ENCODE measurements at regions not wholly inside any gene's neighbourhood (a gene's known extent, or its start where the extent isn't known, plus 50 kb on each side); places are given as distances from the start of the nearest gene placed in this dataset.

- Mint-ChIP-seq H3K27ac (no peak overlapping the region), H3K9me3 (no peaks in the 10 kb centered on the region), H3K36me3 (ENCODE audit: low read depth) (no peaks in the 10 kb centered on the region), H3K27me3 (no peaks in the 10 kb centered on the region), H3K4me1 (ENCODE audit: low read depth) (peaks cover 18% of the 10 kb centered on the region), H3K4me3 (no peak overlapping the region)
- ATAC-seq (peak; percentile 38), DNase-seq (no peak)
- intact Hi-C loops (cut with micrococcal nuclease), result no loop called here
- CTCF ChIA-PET, result interaction anchor here (1.1 to 3.4 kb wide), 3 partner anchors 14 to 22 kb away, joined by 3 to 19 read pairs (median 3); no protein-coding TSS in a partner anchor
- POLR2A ChIA-PET, result interaction anchor here (0.6 kb wide), 1 partner anchor 119 kb away, joined by 3 read pairs; no protein-coding TSS in a partner anchor
- TF ChIP-seq, protein P1, sequence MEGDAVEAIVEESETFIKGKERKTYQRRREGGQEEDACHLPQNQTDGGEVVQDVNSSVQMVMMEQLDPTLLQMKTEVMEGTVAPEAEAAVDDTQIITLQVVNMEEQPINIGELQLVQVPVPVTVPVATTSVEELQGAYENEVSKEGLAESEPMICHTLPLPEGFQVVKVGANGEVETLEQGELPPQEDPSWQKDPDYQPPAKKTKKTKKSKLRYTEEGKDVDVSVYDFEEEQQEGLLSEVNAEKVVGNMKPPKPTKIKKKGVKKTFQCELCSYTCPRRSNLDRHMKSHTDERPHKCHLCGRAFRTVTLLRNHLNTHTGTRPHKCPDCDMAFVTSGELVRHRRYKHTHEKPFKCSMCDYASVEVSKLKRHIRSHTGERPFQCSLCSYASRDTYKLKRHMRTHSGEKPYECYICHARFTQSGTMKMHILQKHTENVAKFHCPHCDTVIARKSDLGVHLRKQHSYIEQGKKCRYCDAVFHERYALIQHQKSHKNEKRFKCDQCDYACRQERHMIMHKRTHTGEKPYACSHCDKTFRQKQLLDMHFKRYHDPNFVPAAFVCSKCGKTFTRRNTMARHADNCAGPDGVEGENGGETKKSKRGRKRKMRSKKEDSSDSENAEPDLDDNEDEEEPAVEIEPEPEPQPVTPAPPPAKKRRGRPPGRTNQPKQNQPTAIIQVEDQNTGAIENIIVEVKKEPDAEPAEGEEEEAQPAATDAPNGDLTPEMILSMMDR (IDR thresholded peaks at IDR 0.05), result no peak
Observed at GRCh38 chr11:11170352-11171084, 182.5 kb downstream of the CSNK2A3 start.

DNA sequence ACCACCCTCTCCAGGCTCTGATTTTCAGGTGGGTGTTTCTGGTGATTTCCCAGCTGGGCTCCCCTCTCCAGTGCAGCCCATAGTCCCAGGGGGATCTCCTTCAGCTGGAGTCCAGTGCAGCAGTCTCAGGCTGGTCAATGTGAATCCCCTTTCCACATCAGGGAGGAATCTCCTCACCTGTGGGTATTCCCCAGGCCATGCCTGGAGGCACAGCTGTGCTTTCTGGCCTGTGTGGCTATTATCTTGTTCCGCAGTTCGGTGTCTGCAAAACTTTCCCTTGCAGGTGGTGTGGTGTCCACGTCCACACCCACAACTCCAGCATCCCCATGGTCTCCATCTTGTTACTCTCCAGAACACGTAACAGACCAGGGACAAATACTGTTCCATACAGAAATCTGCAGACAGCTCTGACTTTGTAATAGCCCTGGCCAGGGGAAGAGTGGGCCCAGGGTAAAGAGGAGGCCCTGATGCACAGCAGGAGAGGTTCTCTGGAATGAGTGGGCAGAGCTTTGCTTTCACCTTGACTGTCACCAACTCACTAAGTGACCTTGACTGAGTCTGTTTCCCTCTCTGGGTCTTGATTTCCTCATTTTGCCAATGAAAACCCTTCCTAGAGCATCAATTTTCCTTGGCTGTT is 183.2 kb downstream of the CSNK2A3 start:
- no peaks in the 10 kb centered on the region for H3K9me3 Mint-ChIP-seq
- no peak for DNase-seq
- intact Hi-C loops (cut with micrococcal nuclease), result no loop called here
- TF ChIP-seq, protein P1 (IDR thresholded peaks at IDR 0.05), result no peak
- ATAC-seq, result no peak
- no peak overlapping the region for H3K27ac Mint-ChIP-seq
- H3K4me1 Mint-ChIP-seq (ENCODE audit: low read depth), result peaks cover 18% of the 10 kb centered on the region
- H3K4me3 Mint-ChIP-seq, result no peak overlapping the region
- CTCF ChIA-PET, result interaction anchor here (1.2 to 3.4 kb wide), 2 partner anchors 14 to 16 kb away, joined by 3 to 19 read pairs; no protein-coding TSS in a partner anchor
- no peaks in the 10 kb centered on the region for H3K36me3 Mint-ChIP-seq (ENCODE audit: low read depth)
- POLR2A ChIA-PET, result no interaction called here
- H3K27me3 Mint-ChIP-seq, result no peaks in the 10 kb centered on the region

- Mint-ChIP-seq H3K9me3 (no peaks in the 10 kb centered on the region), H3K4me1 (ENCODE audit: low read depth) (peaks cover 18% of the 10 kb centered on the region), H3K4me3 (no peak overlapping the region), H3K36me3 (ENCODE audit: low read depth) (no peaks in the 10 kb centered on the region), H3K27ac (no peak overlapping the region), H3K27me3 (no peaks in the 10 kb centered on the region)
- no peak for ATAC-seq
- DNase-seq, result no peak
- ChIA-PET POLR2A (interaction anchor here (0.6 kb wide), 1 partner anchor 579 kb away, joined by 4 read pairs; no protein-coding TSS in a partner anchor), CTCF (interaction anchor here (3.4 kb wide), 1 partner anchor 12 kb away, joined by 19 read pairs; no protein-coding TSS in a partner anchor)
- TF ChIP-seq, protein P1 (IDR thresholded peaks at IDR 0.05), result no peak
- intact Hi-C loops (cut with micrococcal nuclease), result no loop called here
Observed at GRCh38 chr11:11167806-11168205, 185.2 kb downstream of the CSNK2A3 start.

GRCh38 chr11:11164334-11164690 is 188.7 kb downstream of the CSNK2A3 start:
- ChIA-PET CTCF (interaction anchor here (0.8 kb wide), 1 partner anchor 14 kb away, joined by 3 read pairs; no protein-coding TSS in a partner anchor), POLR2A (interaction anchor here (1.1 kb wide), 1 partner anchor 17 kb away, joined by 3 read pairs; no protein-coding TSS in a partner anchor)
- Mint-ChIP-seq H3K36me3 (ENCODE audit: low read depth) (no peaks in the 10 kb centered on the region), H3K27ac (no peak overlapping the region), H3K4me3 (no peak overlapping the region), H3K9me3 (no peaks in the 10 kb centered on the region), H3K27me3 (no peaks in the 10 kb centered on the region), H3K4me1 (ENCODE audit: low read depth) (no peaks in the 10 kb centered on the region)
- DNase-seq (no peak), ATAC-seq (no peak)
- TF ChIP-seq, protein P1 (IDR thresholded peaks at IDR 0.05), result no peak
- intact Hi-C loops (cut with micrococcal nuclease), result no loop called here

Measured in activated CD8-positive, alpha-beta T cell treated with anti-CD3 and anti-CD28 coated beads for 36 hours (primary cell).